Lower leg skin (tissue), 3 donors: ENCODE measurements at regions not wholly inside any gene's neighbourhood (a gene's known extent, or its start where the extent isn't known, plus 50 kb on each side); places are given as distances from the start of the nearest gene placed in this dataset.

Experiments used
- POLR2A ChIP-seq, 2 donors: fragments of 450-650 bp; IDR thresholded peaks; one replicate each; pipeline ENCODE4 v1.6.1; 2016 to 2017; ENCODE audit warnings: antibody characterized with exemption in 2 of 2, mild to moderate bottlenecking in 1 of 2, moderate library complexity in 1 of 2
- TF ChIP-seq, protein P1 (sequence below), 3 donors: fragments of 450-650 bp; IDR thresholded peaks; one replicate each; pipeline ENCODE4 v1.5.1; 2016; ENCODE audit warnings: antibody characterized with exemption in 3 of 3, mild to moderate bottlenecking in 3 of 3, moderate library complexity in 2 of 3

DNA sequence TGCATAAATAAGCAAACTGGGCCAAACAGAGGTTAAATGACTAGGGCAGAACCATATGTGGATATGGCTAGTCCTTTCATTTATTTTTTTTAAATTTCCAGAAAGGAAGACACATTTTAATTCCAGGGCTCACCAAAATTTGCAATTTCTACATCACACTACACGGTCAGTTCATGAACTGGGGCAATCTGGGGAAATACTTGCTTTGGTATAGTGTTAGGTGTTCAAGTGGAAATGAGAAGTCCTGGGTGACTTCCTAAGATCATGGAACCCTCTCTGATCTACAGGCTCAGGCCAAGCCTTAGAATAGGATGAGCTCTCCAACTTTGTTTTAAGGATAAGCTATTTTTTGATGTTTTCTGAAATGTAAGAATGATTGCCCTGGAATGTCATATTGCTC, 128.6 kb upstream of the SPACA1 start:
- TF ChIP-seq, protein P1, sequence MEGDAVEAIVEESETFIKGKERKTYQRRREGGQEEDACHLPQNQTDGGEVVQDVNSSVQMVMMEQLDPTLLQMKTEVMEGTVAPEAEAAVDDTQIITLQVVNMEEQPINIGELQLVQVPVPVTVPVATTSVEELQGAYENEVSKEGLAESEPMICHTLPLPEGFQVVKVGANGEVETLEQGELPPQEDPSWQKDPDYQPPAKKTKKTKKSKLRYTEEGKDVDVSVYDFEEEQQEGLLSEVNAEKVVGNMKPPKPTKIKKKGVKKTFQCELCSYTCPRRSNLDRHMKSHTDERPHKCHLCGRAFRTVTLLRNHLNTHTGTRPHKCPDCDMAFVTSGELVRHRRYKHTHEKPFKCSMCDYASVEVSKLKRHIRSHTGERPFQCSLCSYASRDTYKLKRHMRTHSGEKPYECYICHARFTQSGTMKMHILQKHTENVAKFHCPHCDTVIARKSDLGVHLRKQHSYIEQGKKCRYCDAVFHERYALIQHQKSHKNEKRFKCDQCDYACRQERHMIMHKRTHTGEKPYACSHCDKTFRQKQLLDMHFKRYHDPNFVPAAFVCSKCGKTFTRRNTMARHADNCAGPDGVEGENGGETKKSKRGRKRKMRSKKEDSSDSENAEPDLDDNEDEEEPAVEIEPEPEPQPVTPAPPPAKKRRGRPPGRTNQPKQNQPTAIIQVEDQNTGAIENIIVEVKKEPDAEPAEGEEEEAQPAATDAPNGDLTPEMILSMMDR (IDR thresholded peaks at IDR 0.05), result no peak
- no peak for TF ChIP-seq POLR2A (IDR thresholded peaks at IDR 0.05)
